ENCODE measurements at regions not wholly inside any gene's neighbourhood (a gene's known extent, or its start where the extent isn't known, plus 50 kb on each side); places are given as distances from the start of the nearest gene placed in this dataset.

GRCh38 chr6:22749696-22750095, 180.3 kb downstream of the HDGFL1 start:
- Histone ChIP-seq H3K4me1 (ENCODE audit: insufficient read depth, low read length) (no peaks in the 10 kb centered on the region), H3K27me3 (ENCODE audit: insufficient read depth, low read length) (no peaks in the 10 kb centered on the region), H3K9me3 (ENCODE audit: low read depth, low read length) (no peaks in the 10 kb centered on the region), H3K4me2 (ENCODE audit: insufficient read depth, low read length) (no peak overlapping the region), H3K4me3 (ENCODE audit: insufficient read depth, low read length) (no peak overlapping the region), H3K36me3 (ENCODE audit: insufficient read depth, low read length) (no peaks in the 10 kb centered on the region), H2AFZ (ENCODE audit: low read length) (no peak overlapping the region), H4K20me1 (ENCODE audit: insufficient read depth, low read length) (no peaks in the 10 kb centered on the region), H3K27ac (ENCODE audit: low read depth, low read length) (no peak overlapping the region), H3K79me2 (ENCODE audit: insufficient read depth, low read length) (no peaks in the 10 kb centered on the region)
- TF ChIP-seq CTCF (IDR thresholded peaks at IDR 0.05; ENCODE audit: extremely low read depth, low read depth, low read length): no peak
- no peak for DNase-seq (ENCODE audit: insufficient read length, low spot score, missing footprints)

GRCh38 chr6:22751223-22751622, 181.9 kb downstream of the HDGFL1 start:
- no peak for TF ChIP-seq CTCF (IDR thresholded peaks at IDR 0.05; ENCODE audit: extremely low read depth, low read depth, low read length)
- Histone ChIP-seq H3K27me3 (ENCODE audit: insufficient read depth, low read length) (no peaks in the 10 kb centered on the region), H3K9me3 (ENCODE audit: low read depth, low read length) (no peaks in the 10 kb centered on the region)

GRCh38 chr6:22752522-22752921, 183.2 kb downstream of the HDGFL1 start:
- Histone ChIP-seq H3K9me3 (ENCODE audit: low read depth, low read length) (no peaks in the 10 kb centered on the region), H3K4me1 (ENCODE audit: insufficient read depth, low read length) (no peaks in the 10 kb centered on the region), H2AFZ (ENCODE audit: low read length) (no peak overlapping the region), H3K27ac (ENCODE audit: low read depth, low read length) (no peak overlapping the region), H3K27me3 (ENCODE audit: insufficient read depth, low read length) (no peaks in the 10 kb centered on the region), H3K4me3 (ENCODE audit: insufficient read depth, low read length) (no peak overlapping the region), H3K36me3 (ENCODE audit: insufficient read depth, low read length) (no peaks in the 10 kb centered on the region), H3K4me2 (ENCODE audit: insufficient read depth, low read length) (no peak overlapping the region), H3K79me2 (ENCODE audit: insufficient read depth, low read length) (no peaks in the 10 kb centered on the region), H4K20me1 (ENCODE audit: insufficient read depth, low read length) (no peaks in the 10 kb centered on the region)
- no peak for TF ChIP-seq CTCF (IDR thresholded peaks at IDR 0.05; ENCODE audit: extremely low read depth, low read depth, low read length)
- no peak for DNase-seq (ENCODE audit: insufficient read length, low spot score, missing footprints)

More at GRCh38 chr6:22751223-22751622, 181.9 kb downstream of the HDGFL1 start:
- Histone ChIP-seq H2AFZ (ENCODE audit: low read length) (no peak overlapping the region), H3K4me2 (ENCODE audit: insufficient read depth, low read length) (no peak overlapping the region), H3K27ac (ENCODE audit: low read depth, low read length) (no peak overlapping the region), H3K4me3 (ENCODE audit: insufficient read depth, low read length) (no peak overlapping the region), H4K20me1 (ENCODE audit: insufficient read depth, low read length) (no peaks in the 10 kb centered on the region), H3K4me1 (ENCODE audit: insufficient read depth, low read length) (no peaks in the 10 kb centered on the region), H3K79me2 (ENCODE audit: insufficient read depth, low read length) (no peaks in the 10 kb centered on the region), H3K36me3 (ENCODE audit: insufficient read depth, low read length) (no peaks in the 10 kb centered on the region)
- no peak for DNase-seq (ENCODE audit: insufficient read length, low spot score, missing footprints)

- Histone ChIP-seq H3K4me2 (ENCODE audit: insufficient read depth, low read length) (no peak overlapping the region), H3K4me1 (ENCODE audit: insufficient read depth, low read length) (no peaks in the 10 kb centered on the region), H4K20me1 (ENCODE audit: insufficient read depth, low read length) (no peaks in the 10 kb centered on the region), H3K79me2 (ENCODE audit: insufficient read depth, low read length) (no peaks in the 10 kb centered on the region), H3K36me3 (ENCODE audit: insufficient read depth, low read length) (no peaks in the 10 kb centered on the region), H3K4me3 (ENCODE audit: insufficient read depth, low read length) (no peak overlapping the region), H3K9me3 (ENCODE audit: low read depth, low read length) (no peaks in the 10 kb centered on the region), H2AFZ (ENCODE audit: low read length) (no peak overlapping the region), H3K27ac (ENCODE audit: low read depth, low read length) (no peak overlapping the region), H3K27me3 (ENCODE audit: insufficient read depth, low read length) (no peaks in the 10 kb centered on the region)
- DNase-seq (ENCODE audit: insufficient read length, low spot score, missing footprints): no peak
- TF ChIP-seq CTCF (IDR thresholded peaks at IDR 0.05; ENCODE audit: extremely low read depth, low read depth, low read length): no peak
Measured at GRCh38 chr6:22754061-22754460, 184.7 kb downstream of the HDGFL1 start.

Measured in osteoblast (primary cell).